Tibial artery (tissue), 4 donors: ENCODE measurements at regions not wholly inside any gene's neighbourhood (a gene's known extent, or its start where the extent isn't known, plus 50 kb on each side); places are given as distances from the start of the nearest gene placed in this dataset.

Experiments used
- DNase-seq, 2 donors: peaks; one replicate each; pipeline ENCODE4 v3.0.0-alpha.2; 2019
- H3K27ac ChIP-seq, 2 donors: fragments of 200-600 bp; sonication (generic) in 1 of 2; 1 replicate in 1 of 2; 2 replicates in 1 of 2; pipeline ENCODE4 v1.5.1; 2018 to 2019; ENCODE audit warnings: mild to moderate bottlenecking in 1 of 2
- H3K27me3 ChIP-seq, 2 donors: fragments of 200-600 bp; sonication (generic) in 1 of 2; one replicate each; pipeline versions ENCODE4 v1.5.1 to v1.6.0; 2016 to 2019
- H3K36me3 ChIP-seq, 3 donors: fragments of 200-600 bp; sonication (generic) in 2 of 3; one replicate each; pipeline ENCODE4 v1.5.1; 2016 to 2019; ENCODE audit warnings: mild to moderate bottlenecking in 2 of 3
- H3K4me1 ChIP-seq, 4 donors: fragments of 200-600 bp; sonication (generic) in 2 of 4; 1 replicate in 3 of 4; 2 replicates in 1 of 4; pipeline ENCODE4 v1.5.1; 2016 to 2019
- H3K4me3 ChIP-seq, 2 donors: fragments of 200-600 bp; sonication (generic) in 1 of 2; 1 replicate in 1 of 2; 2 replicates in 1 of 2; pipeline ENCODE4 v1.5.1; 2018 to 2019; ENCODE audit warnings: mild to moderate bottlenecking in 2 of 2
- H3K9me3 ChIP-seq, 3 donors: fragments of 200-600 bp; sonication (generic) in 1 of 3; one replicate each; pipeline ENCODE4 v1.5.1; 2016 to 2019
- intact Hi-C: fragments of 100-400 bp; cut with DNase I; formaldehyde crosslinking; loops from one replicate; pipeline ENCODE4 v1.15.0; 2023; ENCODE audit warnings: low total_unique reads
- TF ChIP-seq, protein P1 (sequence below), 2 experiments: fragments of 200-600 bp in 1 of 2; fragments of 450-650 bp in 1 of 2; IDR thresholded peaks; one replicate each; pipeline ENCODE4 v1.5.1; 2017 to 2019; ENCODE audit warnings: antibody characterized with exemption in 2 of 2, mild to moderate bottlenecking in 1 of 2, moderate library complexity in 1 of 2

DNA sequence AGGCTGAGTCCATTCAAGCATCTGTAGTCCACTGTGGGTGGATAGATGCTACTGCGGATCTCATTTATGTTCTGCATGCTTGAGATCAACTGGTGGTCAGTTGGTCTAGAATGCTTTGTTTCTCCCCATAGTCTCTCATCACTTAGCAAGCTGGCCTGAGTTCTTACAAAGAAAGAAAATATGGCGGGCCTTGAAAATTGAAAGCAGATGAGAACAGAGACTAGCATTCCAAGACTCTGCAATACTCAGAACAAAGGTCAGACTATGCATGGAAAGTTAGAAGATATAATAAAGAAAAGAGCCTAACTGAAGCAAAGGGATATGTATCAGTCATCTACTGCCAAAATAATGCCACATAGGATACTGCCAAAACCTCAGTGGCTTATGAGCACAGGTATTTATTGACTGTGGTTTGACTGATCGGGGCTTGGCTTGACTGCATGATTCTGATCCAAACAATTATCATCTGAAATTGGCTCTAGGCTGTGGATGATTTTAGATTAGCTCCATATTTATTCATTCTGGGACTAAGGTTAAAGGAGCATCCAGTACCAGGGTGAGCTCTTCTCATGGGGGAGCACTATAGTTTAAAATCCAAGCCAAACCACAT is 258.9 kb downstream of the TAF11L14 start:
- intact Hi-C loops: no loop called here
- no peak overlapping the region for H3K4me3 ChIP-seq
- no peaks in the 10 kb centered on the region for H3K9me3 ChIP-seq
- no peak overlapping the region for H3K27ac ChIP-seq
- DNase-seq: no peak
- TF ChIP-seq, protein P1, sequence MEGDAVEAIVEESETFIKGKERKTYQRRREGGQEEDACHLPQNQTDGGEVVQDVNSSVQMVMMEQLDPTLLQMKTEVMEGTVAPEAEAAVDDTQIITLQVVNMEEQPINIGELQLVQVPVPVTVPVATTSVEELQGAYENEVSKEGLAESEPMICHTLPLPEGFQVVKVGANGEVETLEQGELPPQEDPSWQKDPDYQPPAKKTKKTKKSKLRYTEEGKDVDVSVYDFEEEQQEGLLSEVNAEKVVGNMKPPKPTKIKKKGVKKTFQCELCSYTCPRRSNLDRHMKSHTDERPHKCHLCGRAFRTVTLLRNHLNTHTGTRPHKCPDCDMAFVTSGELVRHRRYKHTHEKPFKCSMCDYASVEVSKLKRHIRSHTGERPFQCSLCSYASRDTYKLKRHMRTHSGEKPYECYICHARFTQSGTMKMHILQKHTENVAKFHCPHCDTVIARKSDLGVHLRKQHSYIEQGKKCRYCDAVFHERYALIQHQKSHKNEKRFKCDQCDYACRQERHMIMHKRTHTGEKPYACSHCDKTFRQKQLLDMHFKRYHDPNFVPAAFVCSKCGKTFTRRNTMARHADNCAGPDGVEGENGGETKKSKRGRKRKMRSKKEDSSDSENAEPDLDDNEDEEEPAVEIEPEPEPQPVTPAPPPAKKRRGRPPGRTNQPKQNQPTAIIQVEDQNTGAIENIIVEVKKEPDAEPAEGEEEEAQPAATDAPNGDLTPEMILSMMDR (IDR thresholded peaks at IDR 0.05): no peak
- H3K36me3 ChIP-seq: no peaks in the 10 kb centered on the region
- H3K4me1 ChIP-seq: no peaks in the 10 kb centered on the region
- no peaks in the 10 kb centered on the region for H3K27me3 ChIP-seq

DNA sequence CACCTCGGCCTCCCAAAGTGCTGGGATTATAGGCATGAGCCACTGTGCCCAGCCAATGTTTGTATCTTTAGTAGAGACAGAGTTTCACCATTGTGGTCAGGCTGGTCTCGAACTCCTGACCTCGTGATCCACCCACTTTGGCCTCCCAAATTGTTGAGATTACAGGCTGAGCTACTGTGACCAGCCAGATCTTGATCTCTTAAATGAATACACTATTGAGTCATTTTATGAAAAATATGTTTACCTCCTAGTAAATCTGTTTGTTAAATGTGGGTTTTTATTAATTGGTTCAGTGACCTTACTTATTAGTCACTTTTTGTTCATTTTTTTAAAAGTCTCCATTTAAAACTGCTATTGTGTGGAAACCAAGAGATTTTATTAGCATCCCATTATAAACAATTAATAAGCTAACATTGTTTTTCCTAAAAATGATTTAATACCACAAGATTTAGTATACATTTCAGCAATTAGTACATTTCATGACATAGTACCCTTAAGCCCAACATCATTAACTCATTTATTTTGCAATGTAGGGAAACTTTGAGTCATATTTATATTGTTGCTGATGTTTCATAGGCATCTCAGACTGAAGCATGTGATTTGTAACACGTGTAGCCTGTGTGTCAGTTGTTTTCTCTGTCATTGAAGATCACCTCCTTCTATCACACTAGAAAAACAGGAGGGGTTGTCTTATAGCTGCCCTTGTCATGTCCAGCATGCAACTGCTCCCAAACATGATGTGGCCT is 261.2 kb downstream of the TAF11L14 start:
- Histone ChIP-seq H3K27me3 (no peaks in the 10 kb centered on the region), H3K9me3 (no peaks in the 10 kb centered on the region), H3K27ac (no peak overlapping the region), H3K4me3 (no peak overlapping the region), H3K36me3 (no peaks in the 10 kb centered on the region), H3K4me1 (no peaks in the 10 kb centered on the region)
- intact Hi-C loops: no loop called here
- DNase-seq: no peak
- TF ChIP-seq, protein P1 (IDR thresholded peaks at IDR 0.05): no peak

DNA sequence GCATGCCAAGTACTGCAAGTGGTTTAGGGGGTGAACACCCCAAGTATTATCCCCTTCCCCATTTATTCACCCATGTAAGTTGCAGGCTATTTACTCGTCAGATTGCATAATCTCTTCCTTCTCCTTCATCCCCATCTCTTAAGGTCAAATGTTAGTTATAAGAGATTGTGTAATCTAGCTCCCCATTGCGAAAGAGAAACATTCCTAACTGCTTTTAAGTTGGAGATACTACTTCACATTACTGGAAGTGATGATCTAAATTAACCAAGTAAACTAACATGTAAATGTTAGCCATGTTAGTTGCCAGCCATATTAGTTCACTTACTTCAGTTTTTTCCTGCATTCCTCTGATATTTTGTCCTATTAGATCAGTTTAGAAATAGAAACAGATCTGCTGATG is 262.3 kb downstream of the TAF11L14 start:
- intact Hi-C loops: no loop called here
- H3K27ac ChIP-seq: no peak overlapping the region
- H3K36me3 ChIP-seq: no peaks in the 10 kb centered on the region
- no peak overlapping the region for H3K4me3 ChIP-seq
- TF ChIP-seq, protein P1 (IDR thresholded peaks at IDR 0.05): no peak
- H3K4me1 ChIP-seq: no peaks in the 10 kb centered on the region
- no peaks in the 10 kb centered on the region for H3K9me3 ChIP-seq
- H3K27me3 ChIP-seq: no peaks in the 10 kb centered on the region
- DNase-seq: no peak

DNA sequence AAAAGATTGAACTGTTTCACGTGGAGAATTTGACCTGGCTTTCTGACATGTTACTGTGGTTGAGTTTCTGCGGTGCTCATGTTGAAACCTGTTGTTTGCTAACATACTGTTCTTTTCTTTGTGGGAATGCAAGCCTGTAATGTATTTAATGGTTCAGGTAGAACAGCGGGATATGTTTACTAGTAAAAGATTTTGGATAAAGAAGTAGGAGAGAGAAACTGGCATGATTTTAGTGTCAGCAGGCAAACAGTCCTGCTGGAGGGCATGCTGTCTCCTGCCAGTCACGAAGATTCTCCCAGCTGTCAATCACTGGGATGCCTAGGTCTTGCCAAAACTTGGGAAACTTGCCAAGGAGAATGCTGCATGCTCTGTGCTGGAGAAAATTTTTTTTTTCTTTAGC is 263.5 kb downstream of the TAF11L14 start:
- Histone ChIP-seq H3K9me3 (no peaks in the 10 kb centered on the region), H3K4me3 (no peak overlapping the region), H3K4me1 (no peaks in the 10 kb centered on the region), H3K27me3 (no peaks in the 10 kb centered on the region), H3K27ac (no peak overlapping the region), H3K36me3 (no peaks in the 10 kb centered on the region)
- no peak for DNase-seq
- intact Hi-C loops: no loop called here
- TF ChIP-seq, protein P1 (IDR thresholded peaks at IDR 0.05): no peak

DNA sequence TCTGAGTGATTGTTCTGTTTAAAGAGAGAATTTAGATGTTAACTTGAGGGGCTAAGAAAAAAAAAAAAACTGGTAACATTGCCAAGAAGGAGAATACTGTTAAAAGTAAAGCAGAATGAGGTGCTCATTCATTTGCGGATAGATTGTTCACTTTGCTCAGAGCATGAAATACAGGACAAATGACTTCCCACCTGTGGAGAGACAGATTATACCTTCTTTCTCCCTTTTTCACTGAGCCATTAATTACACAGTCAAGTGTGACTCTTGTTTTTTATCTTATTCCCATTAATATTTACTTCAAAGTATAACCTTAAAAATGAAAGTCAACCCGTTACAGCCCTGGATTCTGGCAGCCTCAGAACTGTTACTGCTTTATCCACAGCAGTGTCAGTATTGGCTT is 264.5 kb downstream of the TAF11L14 start:
- intact Hi-C loops: no loop called here

More for the DNA sequence above, 264.5 kb downstream of the TAF11L14 start:
- no peak for DNase-seq
- no peaks in the 10 kb centered on the region for H3K36me3 ChIP-seq
- no peak overlapping the region for H3K27ac ChIP-seq
- H3K27me3 ChIP-seq: no peaks in the 10 kb centered on the region
- no peaks in the 10 kb centered on the region for H3K9me3 ChIP-seq
- no peak overlapping the region for H3K4me3 ChIP-seq
- TF ChIP-seq, protein P1 (IDR thresholded peaks at IDR 0.05): no peak
- H3K4me1 ChIP-seq: no peaks in the 10 kb centered on the region
